GM23338 (cell line): ENCODE measurements at regions not wholly inside any gene's neighbourhood (a gene's known extent, or its start where the extent isn't known, plus 50 kb on each side); places are given as distances from the start of the nearest gene placed in this dataset.

Source experiments
- CTCF ChIP-seq, 2 experiments: fragments of 200-600 bp in 1 of 2; sonication (generic) in 1 of 2; conservative IDR thresholded peaks; 2 replicates each; pipeline versions ENCODE4 v1.5.1 to v1.6.1; 2016 to 2017; ENCODE audit warnings: antibody characterized with exemption in 2 of 2, low read depth in 2 of 2, mild to moderate bottlenecking in 2 of 2, moderate library complexity in 1 of 2
- EZH2 ChIP-seq: fragments of 200-600 bp; sonication (generic); IDR thresholded peaks from one replicate; pipeline ENCODE4 v1.8.0; 2017; ENCODE audit warnings: antibody characterized with exemption, mild to moderate bottlenecking, low read depth; ENCODE audit not compliant: unreplicated experiment
- EZH2phosphoT487 ChIP-seq: fragments of 200-600 bp; sonication (generic); IDR thresholded peaks from one replicate; pipeline ENCODE4 v1.8.1; 2018; ENCODE audit warnings: antibody characterized with exemption; ENCODE audit not compliant: unreplicated experiment
- POLR2AphosphoS5 ChIP-seq: IDR thresholded peaks from 2 replicates; pipeline ENCODE4 v1.6.1; 2016; ENCODE audit warnings: antibody characterized with exemption, low read depth
- REST ChIP-seq: IDR thresholded peaks from one replicate; pipeline ENCODE4 v1.6.1; 2018; ENCODE audit warnings: antibody characterized with exemption; ENCODE audit not compliant: unreplicated experiment

- no peak for TF ChIP-seq EZH2
- TF ChIP-seq CTCF (conservative IDR thresholded peaks at IDR 0.05; ENCODE audit: low read depth in 2 of 2) = no peak
- TF ChIP-seq REST = no peak
- no peak for TF ChIP-seq EZH2phosphoT487
- TF ChIP-seq POLR2AphosphoS5 = no peak
These were observed 581.5 kb downstream of the PLCL1 start for GRCh38 chr2:198385856-198386255.
